Activated CD4-positive, alpha-beta memory T cell treated with anti-CD3 and anti-CD28 coated beads, Interleukin-2, amount 10 ng/mL, durations not matched to agents 7 days and 5 days (primary cell): ENCODE measurements at regions not wholly inside any gene's neighbourhood (a gene's known extent, or its start where the extent isn't known, plus 50 kb on each side); places are given as distances from the start of the nearest gene placed in this dataset.

Experiments
- CTCF ChIA-PET: fragments of 350-600 bp; sonication (Branson Sonifier 250); formaldehyde crosslinking; loops from one replicate; lab custom pipeline; 2021; ENCODE audit warnings: antibody characterized with exemption, inconsistent platforms; lab: Charles Lee
- POLR2A ChIA-PET: fragments of 350-600 bp; sonication (Branson Sonifier 250); formaldehyde crosslinking; loops from one replicate; lab custom pipeline; 2021; ENCODE audit warnings: antibody characterized with exemption; lab: Charles Lee
- DNase-seq: peaks from one replicate; pipeline ENCODE4 v3.0.0-alpha.2; 2020
- H3K27ac Mint-ChIP-seq: one replicate; pipeline ENCODE4 v1.8.0; 2021; ENCODE audit warnings: mild to moderate bottlenecking, mixed read lengths
- H3K27me3 Mint-ChIP-seq: one replicate; pipeline ENCODE4 v1.8.0; 2021; ENCODE audit warnings: mixed read lengths
- H3K36me3 Mint-ChIP-seq: one replicate; pipeline ENCODE4 v1.8.0; 2021; ENCODE audit warnings: low read depth, mixed read lengths
- H3K4me1 Mint-ChIP-seq: one replicate; pipeline ENCODE4 v1.8.0; 2021; ENCODE audit warnings: mixed read lengths
- H3K4me3 Mint-ChIP-seq: one replicate; pipeline ENCODE4 v1.8.0; 2021; ENCODE audit warnings: mild to moderate bottlenecking, mixed read lengths
- H3K9me3 Mint-ChIP-seq: one replicate; pipeline ENCODE4 v1.8.0; 2021; ENCODE audit warnings: mixed read lengths

- DNase-seq, result no peak
- CTCF ChIA-PET, result interaction anchor here (2.0 kb wide), 1 partner anchor 12 kb away, joined by 7 read pairs; no protein-coding TSS in a partner anchor
- no peaks in the 10 kb centered on the region for H3K36me3 Mint-ChIP-seq
- H3K27ac Mint-ChIP-seq, result no peak overlapping the region
- H3K27me3 Mint-ChIP-seq, result peaks cover 35% of the 10 kb centered on the region
- no peaks in the 10 kb centered on the region for H3K4me1 Mint-ChIP-seq
- POLR2A ChIA-PET, result no interaction called here
- no peaks in the 10 kb centered on the region for H3K9me3 Mint-ChIP-seq
- no peak overlapping the region for H3K4me3 Mint-ChIP-seq
Observed at GRCh38 chr14:54335569-54336155, 61.1 kb upstream of the CDKN3 start.

DNA sequence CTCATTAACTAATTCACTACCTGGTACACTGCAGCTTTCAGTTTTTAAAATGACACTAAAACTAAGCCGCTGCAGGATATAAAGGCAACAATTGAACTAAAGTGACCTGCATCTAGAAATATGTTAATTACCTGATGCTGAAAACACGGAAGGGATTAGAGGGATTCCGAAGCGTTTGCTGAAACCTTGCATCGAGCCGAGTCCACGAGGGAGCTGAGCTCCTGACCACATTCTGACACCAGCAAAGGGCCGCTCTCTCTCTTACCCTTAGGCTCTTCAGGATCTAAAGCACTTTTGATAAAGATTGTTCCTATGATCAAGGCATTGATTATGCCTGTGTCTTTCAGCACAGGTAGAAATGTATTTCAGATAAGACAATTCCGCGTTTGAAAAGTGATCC, 59.5 kb upstream of the CDKN3 start:
- H3K4me1 Mint-ChIP-seq, result no peaks in the 10 kb centered on the region
- ChIA-PET CTCF (interaction anchor here (0.8 to 2.1 kb wide), 3 partner anchors 8 to 11 kb away, joined by 3 to 6 read pairs (median 4); no protein-coding TSS in a partner anchor), POLR2A (no interaction called here)
- no peak overlapping the region for H3K4me3 Mint-ChIP-seq
- DNase-seq, result no peak
- no peaks in the 10 kb centered on the region for H3K9me3 Mint-ChIP-seq
- peaks cover 30% of the 10 kb centered on the region for H3K27me3 Mint-ChIP-seq
- no peak overlapping the region for H3K27ac Mint-ChIP-seq
- H3K36me3 Mint-ChIP-seq, result no peaks in the 10 kb centered on the region

DNA sequence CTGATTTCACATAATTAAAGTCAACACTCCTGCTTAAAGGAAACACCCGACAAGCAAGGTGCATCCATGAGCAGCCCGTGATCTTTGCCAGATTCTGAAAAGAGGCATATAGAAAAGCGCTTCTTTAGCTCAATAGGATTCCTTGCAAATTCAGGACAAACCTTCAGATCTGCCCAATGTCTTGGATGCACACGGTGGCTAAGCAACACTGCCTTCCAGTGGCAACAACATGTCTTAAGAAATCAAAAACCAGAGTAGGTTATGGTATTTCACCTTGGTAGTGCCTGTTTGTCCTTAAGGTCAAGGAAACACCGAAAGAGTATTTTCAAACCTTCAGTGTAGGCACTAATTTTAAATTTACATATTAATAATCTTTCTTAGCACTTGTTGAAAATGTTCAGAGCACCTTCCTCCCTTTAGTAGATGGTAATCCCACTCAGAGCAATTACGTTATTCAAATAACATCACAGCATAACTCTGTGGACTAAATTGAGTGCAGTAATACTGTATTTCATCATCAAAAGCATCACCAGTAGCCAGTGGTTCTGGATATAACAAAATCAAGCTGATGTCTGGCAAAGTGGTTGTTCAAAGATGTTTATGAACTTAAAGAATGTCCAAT, 58.0 kb upstream of the CDKN3 start:
- ChIA-PET CTCF (interaction anchor here (0.6 to 2.5 kb wide), 3 partner anchors 9 to 352 kb away, joined by 3 to 9 read pairs (median 6); no protein-coding TSS in a partner anchor), POLR2A (no interaction called here)
- Mint-ChIP-seq H3K4me3 (no peak overlapping the region), H3K36me3 (no peaks in the 10 kb centered on the region), H3K4me1 (no peaks in the 10 kb centered on the region), H3K27ac (no peak overlapping the region), H3K27me3 (peaks cover 23% of the 10 kb centered on the region), H3K9me3 (no peaks in the 10 kb centered on the region)
- no peak for DNase-seq

GRCh38 chr14:54339771-54340170, 57.0 kb upstream of the CDKN3 start:
- no peaks in the 10 kb centered on the region for H3K36me3 Mint-ChIP-seq
- ChIA-PET CTCF (interaction anchor here (2.5 kb wide), 1 partner anchor 8 kb away, joined by 9 read pairs; no protein-coding TSS in a partner anchor), POLR2A (no interaction called here)
- no peak overlapping the region for H3K27ac Mint-ChIP-seq
- H3K27me3 Mint-ChIP-seq, result peaks cover 21% of the 10 kb centered on the region
- H3K9me3 Mint-ChIP-seq, result no peaks in the 10 kb centered on the region
- DNase-seq, result no peak
- no peak overlapping the region for H3K4me3 Mint-ChIP-seq
- H3K4me1 Mint-ChIP-seq, result no peaks in the 10 kb centered on the region

DNA sequence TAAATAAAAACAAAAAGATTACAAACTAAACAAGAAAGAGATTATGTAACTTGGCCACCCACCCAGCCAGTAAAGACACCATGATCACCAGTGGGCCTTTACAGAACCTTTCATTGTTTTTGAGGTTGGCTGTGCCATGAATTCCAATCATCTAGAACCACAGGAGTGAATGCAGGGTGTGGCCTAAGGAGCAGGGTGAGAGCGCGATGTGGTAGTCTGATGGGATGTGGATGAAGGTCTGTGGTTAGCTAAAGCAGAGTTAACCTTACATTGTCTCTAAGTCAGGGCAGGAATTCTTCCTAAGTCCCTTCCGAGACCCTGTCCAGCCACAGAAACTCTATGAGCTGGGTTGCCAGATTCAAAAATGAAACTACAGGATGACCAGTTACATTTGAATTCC, 54.0 kb upstream of the CDKN3 start:
- Mint-ChIP-seq H3K27me3 (peaks cover 14% of the 10 kb centered on the region), H3K36me3 (no peaks in the 10 kb centered on the region), H3K9me3 (no peaks in the 10 kb centered on the region), H3K27ac (no peak overlapping the region), H3K4me1 (no peaks in the 10 kb centered on the region), H3K4me3 (no peak overlapping the region)
- CTCF ChIA-PET, result no interaction called here
- POLR2A ChIA-PET, result no interaction called here
- DNase-seq, result no peak

DNA sequence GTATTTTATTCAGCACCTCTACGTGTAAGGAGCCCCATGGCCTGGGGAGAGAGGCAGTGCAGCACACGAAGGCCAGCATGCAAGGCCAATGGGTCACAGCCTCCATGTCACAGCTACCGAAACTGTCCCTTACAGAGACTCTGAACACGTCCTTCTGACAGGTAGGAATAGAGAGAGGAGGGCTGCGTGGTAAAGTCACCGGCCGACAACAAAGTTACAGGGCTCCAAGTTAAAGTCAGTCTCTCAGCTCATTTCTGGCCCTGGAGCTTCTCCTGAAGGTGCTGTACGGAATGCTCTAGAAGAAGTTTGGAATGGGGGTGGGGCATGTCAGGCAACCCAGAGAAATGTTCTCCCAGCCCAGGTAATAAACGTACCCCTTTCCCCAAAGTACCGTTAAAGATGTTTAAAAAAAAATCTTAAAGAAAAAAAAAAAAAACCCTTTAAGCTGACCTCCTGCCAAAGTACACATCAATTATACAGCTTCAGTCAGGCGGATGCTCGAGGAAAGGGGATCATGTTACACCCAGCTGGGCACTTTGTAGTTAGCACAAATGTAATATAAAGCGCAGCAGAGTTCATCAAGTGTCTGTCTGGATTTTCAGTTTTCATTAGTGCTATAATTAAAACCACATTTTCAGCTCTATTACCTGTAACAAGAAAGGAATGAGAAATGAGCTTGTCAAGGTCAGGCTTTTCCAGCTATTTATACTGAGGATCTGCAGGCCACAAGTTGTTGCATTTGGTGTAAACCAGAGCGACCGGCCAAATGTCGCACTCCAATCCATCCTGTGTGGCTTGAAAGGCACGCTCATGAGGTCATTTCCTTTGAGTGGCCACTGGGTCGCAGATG, 53.3 kb upstream of the CDKN3 start:
- no peak overlapping the region for H3K27ac Mint-ChIP-seq
- ChIA-PET POLR2A (no interaction called here), CTCF (no interaction called here)
- no peak for DNase-seq
- no peaks in the 10 kb centered on the region for H3K36me3 Mint-ChIP-seq
- H3K27me3 Mint-ChIP-seq, result peaks cover 12% of the 10 kb centered on the region
- no peak overlapping the region for H3K4me3 Mint-ChIP-seq
- no peaks in the 10 kb centered on the region for H3K4me1 Mint-ChIP-seq
- no peaks in the 10 kb centered on the region for H3K9me3 Mint-ChIP-seq

DNA sequence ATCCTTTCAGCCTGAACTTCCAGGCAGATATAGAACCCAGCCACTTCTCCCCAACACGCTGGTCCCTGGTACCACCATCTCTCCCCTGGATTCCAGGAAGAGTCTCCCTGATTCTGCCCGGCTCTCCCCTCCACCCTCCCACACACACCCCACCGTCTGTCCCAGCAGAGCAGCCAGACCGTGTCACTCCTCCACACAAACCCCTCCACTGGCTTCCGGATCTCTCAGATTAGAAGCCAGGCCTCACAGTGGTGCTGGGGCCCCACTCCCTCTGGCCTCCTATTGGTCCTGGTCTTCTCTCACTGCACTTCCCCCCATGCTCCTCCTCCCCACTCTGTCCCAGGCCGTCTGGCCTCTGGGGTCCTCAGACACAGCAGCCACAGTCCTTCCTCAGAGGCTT, 52.4 kb upstream of the CDKN3 start:
- H3K4me1 Mint-ChIP-seq, result no peaks in the 10 kb centered on the region
- H3K27ac Mint-ChIP-seq, result no peak overlapping the region
- no peaks in the 10 kb centered on the region for H3K36me3 Mint-ChIP-seq
- ChIA-PET POLR2A (no interaction called here), CTCF (no interaction called here)
- no peak overlapping the region for H3K4me3 Mint-ChIP-seq
- H3K9me3 Mint-ChIP-seq, result no peaks in the 10 kb centered on the region
- peaks cover 9% of the 10 kb centered on the region for H3K27me3 Mint-ChIP-seq
- DNase-seq, result no peak

DNA sequence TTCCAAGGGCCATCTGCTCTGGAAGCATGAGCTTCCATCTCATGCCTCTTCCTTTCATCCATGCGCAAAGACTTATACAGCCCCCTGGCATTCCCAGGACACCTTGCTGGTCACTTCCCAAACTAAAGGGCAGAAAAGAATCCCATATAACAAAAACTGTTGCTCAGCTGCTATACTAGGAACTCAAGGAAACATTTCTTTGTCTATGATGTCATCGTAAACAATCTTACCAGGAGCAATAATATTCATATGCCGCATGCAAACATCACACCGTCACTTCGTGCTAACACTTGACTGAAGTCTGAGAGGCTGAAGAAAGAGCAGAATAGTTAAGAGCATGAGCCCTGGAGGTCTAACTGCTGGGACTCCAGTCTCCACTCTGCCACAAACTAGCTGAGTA, 50.5 kb upstream of the CDKN3 start:
- POLR2A ChIA-PET, result no interaction called here
- Mint-ChIP-seq H3K9me3 (no peaks in the 10 kb centered on the region), H3K27ac (no peak overlapping the region), H3K4me3 (no peak overlapping the region), H3K36me3 (no peaks in the 10 kb centered on the region), H3K4me1 (no peaks in the 10 kb centered on the region), H3K27me3 (peaks cover 15% of the 10 kb centered on the region)
- CTCF ChIA-PET, result interaction anchor here (2.1 kb wide), 1 partner anchor 17 kb away, joined by 12 read pairs; no protein-coding TSS in a partner anchor
- no peak for DNase-seq
